ENCODE measurements at regions not wholly inside any gene's neighbourhood (a gene's known extent, or its start where the extent isn't known, plus 50 kb on each side); places are given as distances from the start of the nearest gene placed in this dataset.
"Not testable (repeated sequence)": the region's sequence is repeated elsewhere in the genome, so short reads cannot be mapped to it uniquely, and the experiment has no call there.

DNA sequence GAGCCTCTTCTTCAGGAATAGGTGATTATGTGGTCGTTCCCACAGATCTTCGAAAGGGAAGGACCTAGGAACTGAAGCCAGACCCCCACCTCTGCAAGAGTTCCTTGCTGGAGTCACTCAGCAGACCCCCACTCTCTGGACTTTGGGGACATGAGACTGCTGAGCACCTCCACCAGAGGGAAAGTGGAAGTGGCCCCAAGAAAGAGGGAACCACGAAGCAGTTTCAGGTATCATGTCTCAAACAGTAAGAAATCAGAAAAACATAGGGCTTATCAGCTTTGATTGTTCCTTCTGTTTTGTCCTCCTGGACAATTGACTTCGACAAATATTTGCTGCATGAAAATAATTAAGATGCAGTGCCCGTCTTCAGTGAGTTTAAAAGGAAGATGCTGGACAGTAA lies 98.9 kb downstream of the CDRT15L2 start:
- TF ChIP-seq, protein P1, sequence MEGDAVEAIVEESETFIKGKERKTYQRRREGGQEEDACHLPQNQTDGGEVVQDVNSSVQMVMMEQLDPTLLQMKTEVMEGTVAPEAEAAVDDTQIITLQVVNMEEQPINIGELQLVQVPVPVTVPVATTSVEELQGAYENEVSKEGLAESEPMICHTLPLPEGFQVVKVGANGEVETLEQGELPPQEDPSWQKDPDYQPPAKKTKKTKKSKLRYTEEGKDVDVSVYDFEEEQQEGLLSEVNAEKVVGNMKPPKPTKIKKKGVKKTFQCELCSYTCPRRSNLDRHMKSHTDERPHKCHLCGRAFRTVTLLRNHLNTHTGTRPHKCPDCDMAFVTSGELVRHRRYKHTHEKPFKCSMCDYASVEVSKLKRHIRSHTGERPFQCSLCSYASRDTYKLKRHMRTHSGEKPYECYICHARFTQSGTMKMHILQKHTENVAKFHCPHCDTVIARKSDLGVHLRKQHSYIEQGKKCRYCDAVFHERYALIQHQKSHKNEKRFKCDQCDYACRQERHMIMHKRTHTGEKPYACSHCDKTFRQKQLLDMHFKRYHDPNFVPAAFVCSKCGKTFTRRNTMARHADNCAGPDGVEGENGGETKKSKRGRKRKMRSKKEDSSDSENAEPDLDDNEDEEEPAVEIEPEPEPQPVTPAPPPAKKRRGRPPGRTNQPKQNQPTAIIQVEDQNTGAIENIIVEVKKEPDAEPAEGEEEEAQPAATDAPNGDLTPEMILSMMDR (IDR thresholded peaks at IDR 0.05), result not testable (repeated sequence)
- not testable (repeated sequence) for TF ChIP-seq EP300, POLR2A (IDR thresholded peaks at IDR 0.05)

Measured in tibial nerve (tissue), 4 donors.